SK-N-SH treated with all-trans-retinoic acid at 6 μM for 48 hours (cell line): ENCODE measurements at regions not wholly inside any gene's neighbourhood (a gene's known extent, or its start where the extent isn't known, plus 50 kb on each side); places are given as distances from the start of the nearest gene placed in this dataset.

Experiments
- BACH2 ChIP-seq: fragments of 250-450 bp; sonication (Bioruptor Pico); IDR thresholded peaks from 2 replicates; pipeline ENCODE4 v1.9.0; 2021; ENCODE audit warnings: mild to moderate bottlenecking, borderline replicate concordance
- CREB5 ChIP-seq: fragments of 250-450 bp; sonication (Bioruptor Pico); IDR thresholded peaks from 2 replicates; pipeline ENCODE4 v1.5.1; 2020; ENCODE audit warnings: low read depth, mild to moderate bottlenecking, moderate library complexity
- GLIS3 ChIP-seq: fragments of 250-450 bp; sonication (Bioruptor Pico); IDR thresholded peaks from 2 replicates; pipeline ENCODE4 v1.5.0; 2020; ENCODE audit warnings: mild to moderate bottlenecking, moderate library complexity
- ISL1 ChIP-seq: fragments of 250-450 bp; sonication (Bioruptor Pico); IDR thresholded peaks from 2 replicates; pipeline ENCODE4 v2.1.2; 2022; ENCODE audit warnings: mild to moderate bottlenecking, moderate library complexity
- PATZ1 ChIP-seq: fragments of 250-450 bp; sonication (Bioruptor Pico); IDR thresholded peaks from 2 replicates; pipeline ENCODE4 v1.8.0; 2020; ENCODE audit warnings: mild to moderate bottlenecking, moderate library complexity, borderline replicate concordance
- POU6F1 ChIP-seq: fragments of 250-450 bp; sonication (Bioruptor Pico); IDR thresholded peaks from 2 replicates; pipeline ENCODE4 v1.8.0; 2021; ENCODE audit warnings: low read depth, mild to moderate bottlenecking, moderate library complexity, borderline replicate concordance
- PPARA ChIP-seq: fragments of 250-450 bp; sonication (Bioruptor Pico); IDR thresholded peaks from 2 replicates; pipeline ENCODE4 v1.5.0; 2020; ENCODE audit warnings: mild to moderate bottlenecking, borderline replicate concordance
- RARB ChIP-seq: fragments of 250-450 bp; sonication (Bioruptor Pico); IDR thresholded peaks from 2 replicates; pipeline ENCODE4 v1.8.0; 2021; ENCODE audit warnings: mild to moderate bottlenecking, moderate library complexity
- ZFP30 ChIP-seq: fragments of 450-650 bp; formaldehyde crosslinking; IDR thresholded peaks from 2 replicates; pipeline ENCODE4 v1.5.0; 2022; ENCODE audit warnings: mild to moderate bottlenecking, moderate library complexity

- no peak for TF ChIP-seq POU6F1 (CRISPR knock-in tag)
- TF ChIP-seq PATZ1 = no peak
- no peak for TF ChIP-seq RARB
- TF ChIP-seq CREB5 (CRISPR knock-in tag) = no peak
- TF ChIP-seq ZFP30 = no peak
- no peak for TF ChIP-seq ISL1
- TF ChIP-seq GLIS3 (CRISPR knock-in tag) = no peak
- no peak for TF ChIP-seq BACH2 (CRISPR knock-in tag)
- no peak for TF ChIP-seq PPARA (CRISPR knock-in tag)
Observed at GRCh38 chr18:25454730-25455129, 102.8 kb upstream of the ZNF521 start.
